ENCODE measurements at regions not wholly inside any gene's neighbourhood (a gene's known extent, or its start where the extent isn't known, plus 50 kb on each side); places are given as distances from the start of the nearest gene placed in this dataset.

DNA sequence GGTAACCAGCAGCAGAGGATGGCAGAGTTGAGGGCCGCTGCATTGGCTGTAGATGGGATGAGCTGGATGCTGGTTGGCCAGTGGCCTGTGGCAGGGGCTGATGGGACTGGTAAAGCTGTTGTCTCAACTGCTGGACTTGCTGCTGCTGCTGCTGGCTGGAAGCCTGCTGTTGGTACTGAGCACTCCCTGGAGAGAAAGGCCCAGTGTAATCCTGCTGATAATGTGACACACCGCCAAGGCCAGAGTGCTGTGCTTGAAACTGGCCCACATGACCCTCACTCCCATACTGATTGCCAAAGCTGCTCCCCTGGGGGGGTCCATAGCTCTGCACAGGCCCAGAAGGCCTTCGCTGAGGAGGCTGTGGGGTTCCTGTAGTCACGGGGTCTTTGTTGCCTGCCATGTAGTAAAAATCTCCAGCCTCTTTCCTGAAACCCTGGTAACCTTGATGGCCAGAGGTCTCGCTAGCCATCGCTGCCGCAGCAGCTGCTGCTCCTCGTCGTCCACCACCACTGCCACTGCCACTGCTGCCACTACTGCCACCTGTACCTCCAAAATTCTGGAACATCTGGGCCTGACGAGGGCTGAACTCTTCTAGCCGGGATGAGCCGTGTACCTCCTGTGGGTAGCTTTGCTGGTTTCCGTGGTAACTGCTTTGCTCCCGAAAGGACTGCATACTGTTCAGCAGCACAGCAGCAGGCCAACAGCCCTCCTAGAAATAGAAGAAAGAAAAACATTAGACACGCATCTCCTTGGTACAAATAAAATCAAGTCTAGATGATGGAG lies 55.6 kb downstream of the TCF20 start:
- TF ChIP-seq, protein P1, sequence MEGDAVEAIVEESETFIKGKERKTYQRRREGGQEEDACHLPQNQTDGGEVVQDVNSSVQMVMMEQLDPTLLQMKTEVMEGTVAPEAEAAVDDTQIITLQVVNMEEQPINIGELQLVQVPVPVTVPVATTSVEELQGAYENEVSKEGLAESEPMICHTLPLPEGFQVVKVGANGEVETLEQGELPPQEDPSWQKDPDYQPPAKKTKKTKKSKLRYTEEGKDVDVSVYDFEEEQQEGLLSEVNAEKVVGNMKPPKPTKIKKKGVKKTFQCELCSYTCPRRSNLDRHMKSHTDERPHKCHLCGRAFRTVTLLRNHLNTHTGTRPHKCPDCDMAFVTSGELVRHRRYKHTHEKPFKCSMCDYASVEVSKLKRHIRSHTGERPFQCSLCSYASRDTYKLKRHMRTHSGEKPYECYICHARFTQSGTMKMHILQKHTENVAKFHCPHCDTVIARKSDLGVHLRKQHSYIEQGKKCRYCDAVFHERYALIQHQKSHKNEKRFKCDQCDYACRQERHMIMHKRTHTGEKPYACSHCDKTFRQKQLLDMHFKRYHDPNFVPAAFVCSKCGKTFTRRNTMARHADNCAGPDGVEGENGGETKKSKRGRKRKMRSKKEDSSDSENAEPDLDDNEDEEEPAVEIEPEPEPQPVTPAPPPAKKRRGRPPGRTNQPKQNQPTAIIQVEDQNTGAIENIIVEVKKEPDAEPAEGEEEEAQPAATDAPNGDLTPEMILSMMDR (IDR thresholded peaks at IDR 0.05): no peak
- no peak for TF ChIP-seq EZH2 (IDR thresholded peaks at IDR 0.05)
